ENCODE measurements at regions not wholly inside any gene's neighbourhood (a gene's known extent, or its start where the extent isn't known, plus 50 kb on each side); places are given as distances from the start of the nearest gene placed in this dataset.

DNA sequence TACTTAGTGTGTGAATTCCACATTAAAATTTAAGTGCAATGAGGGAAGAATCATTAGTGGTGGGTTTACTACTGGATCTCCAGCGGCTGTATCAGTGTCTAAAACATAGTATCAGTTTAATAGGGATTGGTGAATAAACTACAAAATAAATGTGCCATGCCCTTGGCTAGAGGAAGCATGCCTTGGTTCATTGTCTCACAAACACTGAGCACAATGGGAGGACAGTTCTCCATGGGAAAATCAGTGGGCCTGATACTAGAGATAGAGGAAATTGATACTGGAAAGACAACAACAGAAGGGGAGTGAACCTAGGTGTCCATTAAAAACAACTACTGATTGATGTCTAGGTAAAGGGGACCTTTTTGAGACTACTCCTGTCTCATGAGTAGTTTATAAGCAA is 971.6 kb downstream of the SUCLG1 start:
- TF ChIP-seq POLR2A (IDR thresholded peaks at IDR 0.05; ENCODE audit: low read length) (no peak), GATA1 (IDR thresholded peaks at IDR 0.05; ENCODE audit: low read depth, low read length) (no peak)
